GM12878 (cell line): ENCODE measurements at regions not wholly inside any gene's neighbourhood (a gene's known extent, or its start where the extent isn't known, plus 50 kb on each side); places are given as distances from the start of the nearest gene placed in this dataset.

ENCODE experiments used
- CEBPZ ChIP-seq: fragments of 150-350 bp; IDR thresholded peaks from 2 replicates; pipeline ENCODE4 v1.6.1; 2016; ENCODE audit warnings: low read depth, low read length
- IKZF1 ChIP-seq: fragments of 450-650 bp; conservative IDR thresholded peaks from 2 replicates; pipeline ENCODE4 v1.6.1; 2017; ENCODE audit warnings: antibody characterized with exemption, mild to moderate bottlenecking
- IRF3 ChIP-seq: fragments of 450-650 bp; IDR thresholded peaks from 2 replicates; pipeline ENCODE4 v1.6.1; 2014; ENCODE audit warnings: mild to moderate bottlenecking
- ZNF592 ChIP-seq: fragments of 450-650 bp; IDR thresholded peaks from 2 replicates; pipeline ENCODE4 v1.6.1; 2017; ENCODE audit warnings: mild to moderate bottlenecking, moderate library complexity

GRCh38 chr17:31788571-31788946 is 70.5 kb downstream of the COPRS start (continued):
- TF ChIP-seq CEBPZ (no peak), ZNF592 (no peak), IRF3 (no peak), IKZF1 (no peak)
- TF ChIP-seq, all 136 proteins: peak for 0
